ENCODE measurements at regions not wholly inside any gene's neighbourhood (a gene's known extent, or its start where the extent isn't known, plus 50 kb on each side); places are given as distances from the start of the nearest gene placed in this dataset.

DNA sequence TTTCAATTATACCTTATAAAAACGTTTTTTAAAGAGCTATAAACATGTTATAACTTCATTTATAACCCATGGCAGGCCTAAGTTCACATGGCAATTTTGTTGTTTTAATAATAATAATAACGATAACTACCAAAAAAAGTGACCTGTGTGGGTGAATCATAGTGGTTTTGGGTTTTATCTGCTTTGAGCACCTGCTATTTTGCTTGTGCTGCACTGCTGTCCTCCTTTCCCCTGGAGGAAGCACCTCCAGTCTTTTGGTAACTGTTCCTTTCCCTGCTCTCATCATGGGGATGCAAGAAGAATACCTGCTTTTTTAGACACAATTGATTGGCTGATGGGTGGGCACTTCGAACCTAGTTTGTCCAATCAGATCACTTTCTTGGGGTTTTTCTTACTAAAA, 388.0 kb upstream of the TBL1XR1 start:
- TF ChIP-seq, protein P1, sequence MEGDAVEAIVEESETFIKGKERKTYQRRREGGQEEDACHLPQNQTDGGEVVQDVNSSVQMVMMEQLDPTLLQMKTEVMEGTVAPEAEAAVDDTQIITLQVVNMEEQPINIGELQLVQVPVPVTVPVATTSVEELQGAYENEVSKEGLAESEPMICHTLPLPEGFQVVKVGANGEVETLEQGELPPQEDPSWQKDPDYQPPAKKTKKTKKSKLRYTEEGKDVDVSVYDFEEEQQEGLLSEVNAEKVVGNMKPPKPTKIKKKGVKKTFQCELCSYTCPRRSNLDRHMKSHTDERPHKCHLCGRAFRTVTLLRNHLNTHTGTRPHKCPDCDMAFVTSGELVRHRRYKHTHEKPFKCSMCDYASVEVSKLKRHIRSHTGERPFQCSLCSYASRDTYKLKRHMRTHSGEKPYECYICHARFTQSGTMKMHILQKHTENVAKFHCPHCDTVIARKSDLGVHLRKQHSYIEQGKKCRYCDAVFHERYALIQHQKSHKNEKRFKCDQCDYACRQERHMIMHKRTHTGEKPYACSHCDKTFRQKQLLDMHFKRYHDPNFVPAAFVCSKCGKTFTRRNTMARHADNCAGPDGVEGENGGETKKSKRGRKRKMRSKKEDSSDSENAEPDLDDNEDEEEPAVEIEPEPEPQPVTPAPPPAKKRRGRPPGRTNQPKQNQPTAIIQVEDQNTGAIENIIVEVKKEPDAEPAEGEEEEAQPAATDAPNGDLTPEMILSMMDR (IDR thresholded peaks at IDR 0.05), result no peak
- TF ChIP-seq POLR2A (IDR thresholded peaks at IDR 0.05) (no peak), POLR2AphosphoS5 (IDR thresholded peaks at IDR 0.05) (no peak)

Data from breast epithelium (tissue), 3 donors.